Mesothelial cell of epicardium (in vitro differentiated cells): ENCODE measurements at regions not wholly inside any gene's neighbourhood (a gene's known extent, or its start where the extent isn't known, plus 50 kb on each side); places are given as distances from the start of the nearest gene placed in this dataset.

Source experiments
- DNase-seq, 2 experiments: peaks; one replicate each; pipeline ENCODE4 v3.0.0; 2021; ENCODE audit warnings: low spot score in 2 of 2; ENCODE audit not compliant: unreplicated experiment in 2 of 2
- H3K27ac Mint-ChIP-seq: 2 replicates; pipeline ENCODE4 v1.8.0; 2021; ENCODE audit warnings: mixed read lengths
- H3K27me3 Mint-ChIP-seq: 2 replicates; pipeline ENCODE4 v1.8.0; 2021; ENCODE audit warnings: low read depth, mixed read lengths
- H3K36me3 Mint-ChIP-seq: 2 replicates; pipeline ENCODE4 v1.8.0; 2021; ENCODE audit warnings: mixed read lengths
- H3K4me1 Mint-ChIP-seq: 2 replicates; pipeline ENCODE4 v1.8.0; 2021; ENCODE audit warnings: mixed read lengths
- H3K4me3 Mint-ChIP-seq: 2 replicates; pipeline ENCODE4 v1.8.0; 2021; ENCODE audit warnings: mild to moderate bottlenecking, moderate library complexity, mixed read lengths
- H3K9me3 Mint-ChIP-seq: 2 replicates; pipeline ENCODE4 v1.8.0; 2021; ENCODE audit warnings: mixed read lengths
- CTCF ChIP-seq: fragments of 200-600 bp; sonication (generic); IDR thresholded peaks from one replicate; pipeline ENCODE4 v1.5.0; 2021; ENCODE audit warnings: antibody characterized with exemption; ENCODE audit not compliant: unreplicated experiment

- H3K27ac Mint-ChIP-seq: no peak overlapping the region
- H3K27me3 Mint-ChIP-seq: peaks cover 2% of the 10 kb centered on the region
- H3K4me1 Mint-ChIP-seq: peaks cover 12% of the 10 kb centered on the region
- no peak for TF ChIP-seq CTCF
- peaks cover 7% of the 10 kb centered on the region for H3K9me3 Mint-ChIP-seq
- no peak for DNase-seq
- peaks cover 7% of the 10 kb centered on the region for H3K36me3 Mint-ChIP-seq
- no peak overlapping the region for H3K4me3 Mint-ChIP-seq
These were observed 49.9 kb upstream of the SCRG1 start for GRCh38 chr4:173448608-173449379.
